PFSK-1 (cell line): ENCODE measurements at regions not wholly inside any gene's neighbourhood (a gene's known extent, or its start where the extent isn't known, plus 50 kb on each side); places are given as distances from the start of the nearest gene placed in this dataset.

Source experiments
- FOXP2 ChIP-seq: optimal IDR thresholded peaks from 2 replicates; pipeline ENCODE3; 2011; ENCODE audit warnings: borderline replicate concordance, control low read depth, inconsistent platforms; ENCODE audit not compliant: insufficient read depth; ENCODE audit errors: extremely low read length, extremely low read depth
- POLR2AphosphoS5 ChIP-seq: IDR thresholded peaks from 2 replicates; pipeline ENCODE4 v1.6.1; 2012; ENCODE audit warnings: low read depth, mild to moderate bottlenecking, control low read depth, low read length, moderate library complexity
- REST ChIP-seq, 2 experiments: IDR thresholded peaks; 2 replicates each; pipeline versions ENCODE4 v1.6.1 to v1.8.0; 2011 to 2012; ENCODE audit warnings: low read depth in 2 of 2, low read length in 2 of 2, control low read depth in 1 of 2, inconsistent platforms in 1 of 2, mild to moderate bottlenecking in 1 of 2, moderate library complexity in 1 of 2; ENCODE audit not compliant: insufficient read depth in 1 of 2
- SIN3A ChIP-seq: IDR thresholded peaks from 2 replicates; pipeline ENCODE4 v1.6.1; 2012; ENCODE audit warnings: mild to moderate bottlenecking, low read length, moderate library complexity, borderline replicate concordance; ENCODE audit not compliant: insufficient read depth
- TAF1 ChIP-seq: IDR thresholded peaks from 2 replicates; pipeline ENCODE4 v1.6.1; 2012; ENCODE audit warnings: low read length, control low read depth, borderline replicate concordance; ENCODE audit not compliant: insufficient read depth

GRCh38 chr16:9306753-9307152 is 215.3 kb downstream of the HAPSTR1 start:
- TF ChIP-seq TAF1 (no peak), POLR2AphosphoS5 (no peak), SIN3A (no peak), REST (IDR thresholded peaks at IDR 0.05; ENCODE audit: insufficient read depth in 1 of 2, low read depth in 2 of 2, low read length in 2 of 2) (no peak), FOXP2 (no peak)

GRCh38 chr16:9307446-9307845 is 216.0 kb downstream of the HAPSTR1 start:
- TF ChIP-seq SIN3A (no peak), TAF1 (no peak), REST (IDR thresholded peaks at IDR 0.05; ENCODE audit: insufficient read depth in 1 of 2, low read depth in 2 of 2, low read length in 2 of 2) (no peak), POLR2AphosphoS5 (no peak), FOXP2 (no peak)

GRCh38 chr16:9308356-9308801 is 216.9 kb downstream of the HAPSTR1 start:
- no peak for TF ChIP-seq FOXP2
- TF ChIP-seq POLR2AphosphoS5, result no peak
- no peak for TF ChIP-seq REST (IDR thresholded peaks at IDR 0.05; ENCODE audit: insufficient read depth in 1 of 2, low read depth in 2 of 2, low read length in 2 of 2)
- no peak for TF ChIP-seq SIN3A
- no peak for TF ChIP-seq TAF1

GRCh38 chr16:9308850-9309249 is 217.4 kb downstream of the HAPSTR1 start:
- TF ChIP-seq TAF1, result no peak
- no peak for TF ChIP-seq SIN3A
- TF ChIP-seq FOXP2, result no peak
- no peak for TF ChIP-seq REST (IDR thresholded peaks at IDR 0.05; ENCODE audit: insufficient read depth in 1 of 2, low read depth in 2 of 2, low read length in 2 of 2)
- TF ChIP-seq POLR2AphosphoS5, result no peak

DNA sequence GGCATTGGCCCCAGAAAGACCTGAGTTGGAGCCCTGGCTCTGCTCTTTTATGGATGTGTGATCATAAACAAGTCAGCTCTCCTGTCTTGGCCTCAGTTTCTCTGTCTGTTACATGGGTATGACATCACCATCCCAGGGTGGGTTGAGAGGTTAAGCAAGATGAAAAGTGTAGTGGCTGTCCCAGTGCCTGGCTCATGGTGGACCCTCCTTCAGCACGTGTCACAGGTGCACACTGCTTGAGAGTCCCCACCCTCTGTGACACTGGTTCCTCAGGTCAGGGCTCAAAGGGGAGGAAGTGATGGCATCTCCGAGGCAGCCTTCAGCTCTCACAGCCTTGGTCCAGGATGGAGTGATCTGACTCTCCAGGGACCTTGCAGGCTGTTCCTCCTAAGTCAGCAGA is 218.4 kb downstream of the HAPSTR1 start:
- TF ChIP-seq SIN3A, result no peak
- no peak for TF ChIP-seq FOXP2
- TF ChIP-seq TAF1, result no peak
- no peak for TF ChIP-seq REST (IDR thresholded peaks at IDR 0.05; ENCODE audit: insufficient read depth in 1 of 2, low read depth in 2 of 2, low read length in 2 of 2)
